Spleen (tissue), 7 donors: ENCODE measurements at regions not wholly inside any gene's neighbourhood (a gene's known extent, or its start where the extent isn't known, plus 50 kb on each side); places are given as distances from the start of the nearest gene placed in this dataset.
"Not testable (repeated sequence)": the region's sequence is repeated elsewhere in the genome, so short reads cannot be mapped to it uniquely, and the experiment has no call there.

ENCODE experiments used
- POLR2A ChIP-seq, 3 donors: fragments of 450-650 bp; IDR thresholded peaks; one replicate each; pipeline ENCODE4 v1.5.1; 2017; ENCODE audit warnings: antibody characterized with exemption in 3 of 3, mild to moderate bottlenecking in 1 of 3
- POLR2AphosphoS5 ChIP-seq, 3 donors: sonication (generic); formaldehyde crosslinking; IDR thresholded peaks; one replicate each; pipeline ENCODE4 v1.5.1; 2017; ENCODE audit warnings: antibody characterized with exemption in 3 of 3
- TF ChIP-seq, protein P1 (sequence below), 11 experiments: fragments of 200-600 bp in 7 of 11; fragments of 450-650 bp in 4 of 11; sonication (generic) in 4 of 11; IDR thresholded peaks in 8 of 11; conservative IDR thresholded peaks in 3 of 11; 1 replicate in 7 of 11; 2 replicates in 4 of 11; pipeline versions ENCODE4 v1.4.0 to v1.8.0; 2016 to 2021; ENCODE audit warnings: antibody characterized with exemption in 11 of 11, inconsistent platforms in 4 of 11, mild to moderate bottlenecking in 1 of 11
- donor health status: DM: no; HTN: no; CAD: no; lungs with moderate emphysema.
- donor health status: DM: no; HTN: no; CAD: no.
- donor health status: DM: no; HTN: no; CAD: no.

- TF ChIP-seq POLR2A, POLR2AphosphoS5 (IDR thresholded peaks at IDR 0.05): not testable (repeated sequence)
- TF ChIP-seq, protein P1, sequence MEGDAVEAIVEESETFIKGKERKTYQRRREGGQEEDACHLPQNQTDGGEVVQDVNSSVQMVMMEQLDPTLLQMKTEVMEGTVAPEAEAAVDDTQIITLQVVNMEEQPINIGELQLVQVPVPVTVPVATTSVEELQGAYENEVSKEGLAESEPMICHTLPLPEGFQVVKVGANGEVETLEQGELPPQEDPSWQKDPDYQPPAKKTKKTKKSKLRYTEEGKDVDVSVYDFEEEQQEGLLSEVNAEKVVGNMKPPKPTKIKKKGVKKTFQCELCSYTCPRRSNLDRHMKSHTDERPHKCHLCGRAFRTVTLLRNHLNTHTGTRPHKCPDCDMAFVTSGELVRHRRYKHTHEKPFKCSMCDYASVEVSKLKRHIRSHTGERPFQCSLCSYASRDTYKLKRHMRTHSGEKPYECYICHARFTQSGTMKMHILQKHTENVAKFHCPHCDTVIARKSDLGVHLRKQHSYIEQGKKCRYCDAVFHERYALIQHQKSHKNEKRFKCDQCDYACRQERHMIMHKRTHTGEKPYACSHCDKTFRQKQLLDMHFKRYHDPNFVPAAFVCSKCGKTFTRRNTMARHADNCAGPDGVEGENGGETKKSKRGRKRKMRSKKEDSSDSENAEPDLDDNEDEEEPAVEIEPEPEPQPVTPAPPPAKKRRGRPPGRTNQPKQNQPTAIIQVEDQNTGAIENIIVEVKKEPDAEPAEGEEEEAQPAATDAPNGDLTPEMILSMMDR (IDR thresholded peaks at IDR 0.05 in 8 of 11, conservative IDR thresholded peaks at IDR 0.05 in 3 of 11), result not testable (repeated sequence)
Measured at GRCh38 chrY:18615809-18616208, 69.3 kb downstream of the HSFY1 start.
